ENCODE measurements at regions not wholly inside any gene's neighbourhood (a gene's known extent, or its start where the extent isn't known, plus 50 kb on each side); places are given as distances from the start of the nearest gene placed in this dataset.

GRCh38 chr11:134524896-134525845, 113.1 kb upstream of the B3GAT1 start:
- DNase-seq (ENCODE audit: low read depth in 4 of 4, low spot score in 1 of 4) = no peak

- no peak for DNase-seq (ENCODE audit: low read depth in 4 of 4, low spot score in 1 of 4)
Observed at GRCh38 chr11:134524201-134524600, 112.2 kb upstream of the B3GAT1 start.

GRCh38 chr11:134522782-134523570, 110.9 kb upstream of the B3GAT1 start:
- DNase-seq (ENCODE audit: low read depth in 4 of 4, low spot score in 1 of 4) = no peak

DNA sequence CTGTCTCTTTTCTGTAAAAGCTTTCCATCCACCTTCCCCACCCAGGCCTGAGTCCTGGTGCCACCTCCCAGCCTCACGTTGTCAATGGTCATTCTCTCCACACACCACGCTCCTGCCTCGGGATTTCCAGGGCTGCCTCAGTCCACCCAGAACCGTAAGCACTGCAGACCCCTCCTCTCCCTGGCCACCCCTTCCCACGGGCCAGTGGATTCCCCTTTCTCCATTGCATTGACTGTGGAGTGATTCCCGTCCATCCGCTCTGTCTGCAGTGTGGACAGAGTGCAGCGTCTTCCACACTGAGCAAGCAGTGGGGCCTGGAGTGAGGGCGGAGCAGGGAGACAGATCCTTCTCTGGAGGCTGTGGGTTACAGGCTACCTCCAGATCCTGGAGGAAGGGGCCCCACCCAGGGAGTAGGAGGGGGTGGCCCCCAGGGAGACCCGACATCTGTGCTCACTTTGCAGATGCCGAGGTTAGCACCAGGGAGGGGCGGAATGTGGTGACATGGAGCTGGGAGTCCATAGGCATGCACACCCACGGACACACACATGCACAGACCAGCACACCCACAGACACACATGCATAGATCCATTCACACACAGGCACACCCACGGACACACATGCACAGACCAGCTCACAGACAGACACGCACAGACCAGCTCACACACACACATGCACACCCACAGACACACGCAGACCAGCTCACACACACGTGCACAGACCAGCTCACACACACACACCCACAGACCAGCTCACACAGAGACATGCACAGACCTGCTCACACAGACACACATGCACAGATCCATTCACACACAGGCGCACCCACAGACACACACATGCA, 109.6 kb upstream of the B3GAT1 start:
- no peak for DNase-seq (ENCODE audit: low read depth in 4 of 4, low spot score in 1 of 4)

- no peak for DNase-seq (ENCODE audit: low read depth in 4 of 4, low spot score in 1 of 4)
Observed at GRCh38 chr11:134521001-134521400, 109.0 kb upstream of the B3GAT1 start.

GRCh38 chr11:134519788-134520187, 107.7 kb upstream of the B3GAT1 start:
- no peak for DNase-seq (ENCODE audit: low read depth in 4 of 4, low spot score in 1 of 4)

DNA sequence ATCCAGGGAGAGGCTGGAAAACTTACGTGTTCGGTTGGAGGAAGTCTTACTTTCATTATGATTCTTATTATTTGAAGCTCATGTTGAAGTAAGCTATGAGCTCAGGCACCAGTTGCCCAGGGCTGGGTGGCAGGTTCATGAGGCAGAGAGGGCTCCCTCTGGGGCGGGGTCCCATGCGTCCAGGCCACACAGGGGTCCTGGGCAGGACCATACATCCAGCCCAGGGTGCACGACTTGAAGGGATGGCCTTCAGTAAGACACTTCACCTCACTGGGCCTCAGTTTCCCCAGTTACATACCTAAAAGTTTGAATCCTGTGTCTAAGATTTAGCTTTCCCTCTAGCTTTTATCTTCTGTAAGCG, 107.3 kb upstream of the B3GAT1 start:
- DNase-seq (ENCODE audit: low read depth in 4 of 4, low spot score in 1 of 4) = no peak

GRCh38 chr11:134518616-134519389, 106.8 kb upstream of the B3GAT1 start:
- no peak for DNase-seq (ENCODE audit: low read depth in 4 of 4, low spot score in 1 of 4)

- no peak for DNase-seq (ENCODE audit: low read depth in 4 of 4, low spot score in 1 of 4)
Observed at GRCh38 chr11:134517621-134518293, 105.7 kb upstream of the B3GAT1 start.

DNA sequence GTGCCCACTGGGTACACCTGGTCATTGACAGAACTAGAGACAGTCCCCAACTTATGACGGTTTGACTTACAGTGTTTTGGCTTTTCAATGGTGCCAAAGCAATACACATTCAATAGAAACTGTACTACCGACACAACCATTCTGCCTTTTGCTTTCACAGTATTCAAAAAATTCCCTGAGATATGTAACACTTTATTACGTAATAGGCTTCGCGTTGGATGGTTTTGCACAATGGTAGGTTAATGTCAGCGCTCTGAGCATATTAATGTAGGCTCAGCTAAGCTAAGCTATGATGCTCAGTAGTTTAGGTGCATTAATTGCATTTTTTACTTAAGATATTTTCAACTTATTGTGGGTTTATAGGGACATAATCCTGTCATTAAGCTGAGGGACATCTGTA, 105.1 kb upstream of the B3GAT1 start:
- DNase-seq (ENCODE audit: low read depth in 4 of 4, low spot score in 1 of 4) = no peak

DNA sequence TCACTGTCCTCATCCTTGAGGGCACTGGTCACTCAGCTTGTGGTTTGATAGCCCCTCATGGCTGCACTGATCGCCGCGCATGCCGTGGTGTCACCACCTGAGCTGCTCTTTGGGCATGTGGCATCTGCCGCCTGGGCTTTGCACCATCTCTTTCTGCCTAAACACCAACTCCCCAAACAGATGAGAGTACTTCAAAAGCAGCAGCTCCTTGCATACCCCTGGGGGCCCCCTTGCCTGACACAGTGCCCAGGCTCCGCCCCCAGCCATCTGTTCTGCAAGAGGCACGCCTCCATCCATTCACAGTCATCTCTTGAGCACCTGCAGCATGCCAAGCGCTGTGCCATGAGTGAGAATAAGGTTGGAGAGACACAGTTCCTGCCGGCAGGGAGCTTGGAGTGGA, 104.5 kb upstream of the B3GAT1 start:
- no peak for DNase-seq (ENCODE audit: low read depth in 4 of 4, low spot score in 1 of 4)

GRCh38 chr11:134515081-134515960, 103.3 kb upstream of the B3GAT1 start:
- no peak for DNase-seq (ENCODE audit: low read depth in 4 of 4, low spot score in 1 of 4)

- no peak for DNase-seq (ENCODE audit: low read depth in 4 of 4, low spot score in 1 of 4)
Observed at GRCh38 chr11:134514354-134514951, 102.4 kb upstream of the B3GAT1 start.

DNA sequence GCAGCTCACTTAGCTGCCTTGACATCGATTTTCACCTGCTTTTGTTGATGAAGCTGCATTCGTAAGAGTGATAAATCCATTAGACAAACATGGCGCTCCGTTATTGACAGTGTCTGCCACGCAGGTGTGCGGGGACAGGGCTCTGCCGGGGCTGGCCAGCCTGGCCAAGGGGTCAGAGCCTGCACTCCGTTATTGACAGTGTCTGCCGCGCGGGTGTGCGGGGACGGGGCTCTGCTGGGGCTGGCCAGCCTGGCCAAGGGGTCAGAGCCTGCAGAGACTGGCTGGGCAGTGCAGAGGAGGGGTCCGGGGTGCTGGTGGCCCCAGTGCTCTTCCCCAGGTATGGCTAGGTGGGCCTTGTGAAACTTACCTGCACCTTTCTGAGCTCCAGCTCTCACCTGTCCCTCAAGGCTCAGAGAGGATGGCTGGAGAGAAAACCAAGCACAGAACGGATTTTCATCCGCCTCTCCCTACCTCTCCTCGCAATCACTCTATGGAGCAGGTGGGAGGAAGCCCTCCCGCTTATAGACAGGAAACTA, 101.6 kb upstream of the B3GAT1 start:
- DNase-seq (ENCODE audit: low read depth in 4 of 4, low spot score in 1 of 4) = no peak

DNA sequence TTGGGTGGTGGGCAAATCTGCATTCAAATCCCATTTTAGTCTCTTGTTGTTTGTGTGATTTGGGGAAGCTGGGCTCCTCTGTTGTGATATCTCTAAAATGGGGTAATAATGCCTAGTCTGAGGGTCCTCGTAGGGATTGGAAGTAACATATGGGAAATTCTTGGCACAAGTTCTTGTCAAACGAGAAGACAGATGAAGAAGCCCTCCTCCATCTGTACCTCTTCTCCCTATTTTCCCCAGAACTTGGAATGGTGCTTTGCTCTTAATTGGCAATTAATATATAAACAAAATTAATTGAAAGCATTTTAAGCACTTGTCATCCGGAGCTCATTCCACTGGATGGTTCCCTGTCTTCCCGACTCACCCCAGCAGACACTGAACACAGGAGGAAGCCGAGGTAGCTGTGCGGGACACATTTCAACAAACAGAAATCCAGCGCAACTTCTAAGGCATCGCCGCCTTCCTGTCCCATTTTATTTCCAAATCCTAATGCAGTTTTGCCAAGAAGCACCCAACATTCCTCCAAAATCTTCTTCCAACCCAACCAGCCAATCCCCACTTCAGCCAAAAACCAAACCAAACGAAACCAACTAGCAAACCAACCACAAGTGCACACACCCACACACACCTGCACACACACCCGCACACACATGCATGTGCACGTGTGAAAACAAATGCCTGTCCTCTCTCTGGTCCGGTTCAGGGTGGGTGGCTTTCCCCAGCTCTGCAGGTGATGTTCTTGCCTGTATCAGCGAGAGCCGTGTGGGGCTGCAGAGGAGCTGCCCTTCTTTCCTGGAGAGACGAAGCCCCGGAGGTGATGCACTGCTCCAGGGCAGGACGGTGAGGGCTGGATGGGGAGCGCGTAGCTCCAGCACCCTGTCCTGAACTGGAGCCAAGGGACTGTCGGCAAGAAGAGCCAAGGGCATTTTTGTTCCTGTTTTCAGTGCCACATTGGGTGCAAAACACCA, 100.8 kb upstream of the B3GAT1 start:
- no peak for DNase-seq (ENCODE audit: low read depth in 4 of 4, low spot score in 1 of 4)

DNA sequence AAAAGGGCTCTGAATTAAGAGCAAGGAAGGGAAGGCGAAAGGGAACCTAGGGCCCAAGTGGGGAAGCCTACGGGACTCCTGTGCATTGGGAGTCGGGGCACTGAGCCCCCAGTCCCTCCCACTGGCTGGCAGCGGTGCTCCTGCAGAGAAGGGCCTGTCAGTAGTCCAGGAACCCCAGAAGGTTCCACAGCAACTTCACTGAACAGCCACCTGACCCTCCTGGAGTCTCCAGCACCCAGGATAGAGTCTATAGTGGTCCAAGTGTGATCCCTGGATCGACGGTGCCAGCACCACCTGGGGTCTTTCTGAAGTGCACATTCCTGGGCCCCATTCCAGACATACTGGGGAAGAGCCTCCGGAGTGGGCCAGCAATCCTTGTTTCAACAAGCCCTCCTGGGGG, 100.0 kb upstream of the B3GAT1 start:
- no peak for DNase-seq (ENCODE audit: low read depth in 4 of 4, low spot score in 1 of 4)

DNA sequence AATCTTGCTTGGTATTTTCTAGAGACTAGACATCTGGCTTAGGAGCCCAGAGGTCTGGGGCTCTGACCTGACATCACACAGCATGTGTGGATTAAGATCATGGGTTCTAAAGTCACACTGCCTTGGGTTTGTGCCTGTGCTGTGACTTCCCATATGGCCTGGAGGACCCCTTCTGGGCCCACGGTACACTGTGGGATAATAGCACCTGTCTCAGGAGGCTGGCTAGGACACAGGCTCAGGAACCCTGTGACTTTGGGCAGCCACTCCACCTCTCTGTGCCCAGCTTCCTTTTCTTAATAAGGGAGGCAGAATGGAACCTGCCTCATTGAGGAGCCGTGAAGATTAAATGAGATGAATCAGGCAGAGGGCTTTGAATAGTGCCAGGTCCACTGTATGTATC, 99.2 kb upstream of the B3GAT1 start:
- DNase-seq (ENCODE audit: low read depth in 4 of 4, low spot score in 1 of 4) = no peak

Data from stimulated activated CD4-positive, alpha-beta T cell treated with anti-CD3 and anti-CD28 coated beads, Interleukin-1b, Interleukin-23, amount 100 ng/mL, for 24 hours (primary cell).